ENCODE measurements at regions not wholly inside any gene's neighbourhood (a gene's known extent, or its start where the extent isn't known, plus 50 kb on each side); places are given as distances from the start of the nearest gene placed in this dataset.

GRCh38 chr1:199264283-199264682 is 625.4 kb downstream of the PTPRC start:
- DNase-seq (ENCODE audit: low read depth in 4 of 4, low spot score in 3 of 4), result no peak

- no peak for DNase-seq (ENCODE audit: low read depth in 4 of 4, low spot score in 3 of 4)
These were observed 626.1 kb downstream of the PTPRC start for GRCh38 chr1:199264911-199265310.

- no peak for DNase-seq (ENCODE audit: low read depth in 4 of 4, low spot score in 3 of 4)
These were observed 626.5 kb downstream of the PTPRC start for GRCh38 chr1:199265319-199265718.

GRCh38 chr1:199269241-199269640 is 630.4 kb downstream of the PTPRC start:
- no peak for DNase-seq (ENCODE audit: low read depth in 4 of 4, low spot score in 3 of 4)

GRCh38 chr1:199272139-199272544 is 633.3 kb downstream of the PTPRC start:
- DNase-seq (ENCODE audit: low read depth in 4 of 4, low spot score in 3 of 4), result no peak

- no peak for DNase-seq (ENCODE audit: low read depth in 4 of 4, low spot score in 3 of 4)
These were observed 633.8 kb downstream of the PTPRC start for GRCh38 chr1:199272628-199273086.

- DNase-seq (ENCODE audit: low read depth in 4 of 4, low spot score in 3 of 4), result no peak
These were observed 635.1 kb downstream of the PTPRC start for GRCh38 chr1:199273837-199274379.

GRCh38 chr1:199279067-199279466 is 640.2 kb downstream of the PTPRC start:
- DNase-seq (ENCODE audit: low read depth in 4 of 4, low spot score in 3 of 4), result no peak

GRCh38 chr1:199279872-199280645 is 641.2 kb downstream of the PTPRC start:
- no peak for DNase-seq (ENCODE audit: low read depth in 4 of 4, low spot score in 3 of 4)

- DNase-seq (ENCODE audit: low read depth in 4 of 4, low spot score in 3 of 4), result no peak
These were observed 644.0 kb downstream of the PTPRC start for GRCh38 chr1:199282751-199283305.

- DNase-seq (ENCODE audit: low read depth in 4 of 4, low spot score in 3 of 4), result no peak
These were observed 645.0 kb downstream of the PTPRC start for GRCh38 chr1:199283794-199284193.

GRCh38 chr1:199287206-199287605 is 648.4 kb downstream of the PTPRC start:
- DNase-seq (ENCODE audit: low read depth in 4 of 4, low spot score in 3 of 4), result peak; percentile 16 to 25 (median 20)

- DNase-seq (ENCODE audit: low read depth in 4 of 4, low spot score in 3 of 4), result peak in 1 of 4 donors; percentile 9
These were observed 648.8 kb downstream of the PTPRC start for GRCh38 chr1:199287647-199288046.

GRCh38 chr1:199290186-199290585 is 651.3 kb downstream of the PTPRC start:
- no peak for DNase-seq (ENCODE audit: low read depth in 4 of 4, low spot score in 3 of 4)

GRCh38 chr1:199291022-199291740 is 652.3 kb downstream of the PTPRC start:
- no peak for DNase-seq (ENCODE audit: low read depth in 4 of 4, low spot score in 3 of 4)

- DNase-seq (ENCODE audit: low read depth in 4 of 4, low spot score in 3 of 4), result no peak
These were observed 654.1 kb downstream of the PTPRC start for GRCh38 chr1:199292896-199293295.

- no peak for DNase-seq (ENCODE audit: low read depth in 4 of 4, low spot score in 3 of 4)
These were observed 656.3 kb downstream of the PTPRC start for GRCh38 chr1:199295107-199295506.

GRCh38 chr1:199297174-199297573 is 658.3 kb downstream of the PTPRC start:
- DNase-seq (ENCODE audit: low read depth in 4 of 4, low spot score in 3 of 4), result no peak

- DNase-seq (ENCODE audit: low read depth in 4 of 4, low spot score in 3 of 4), result no peak
These were observed 659.0 kb downstream of the PTPRC start for GRCh38 chr1:199297887-199298286.

GRCh38 chr1:199298825-199299224 is 660.0 kb downstream of the PTPRC start:
- no peak for DNase-seq (ENCODE audit: low read depth in 4 of 4, low spot score in 3 of 4)

GRCh38 chr1:199301472-199302217 is 662.8 kb downstream of the PTPRC start:
- DNase-seq (ENCODE audit: low read depth in 4 of 4, low spot score in 3 of 4), result no peak

All from right renal pelvis (tissue), 4 donors.